GM12874 (cell line): ENCODE measurements at regions not wholly inside any gene's neighbourhood (a gene's known extent, or its start where the extent isn't known, plus 50 kb on each side); places are given as distances from the start of the nearest gene placed in this dataset.

Source experiments
- TF ChIP-seq, protein P1 (sequence below): IDR thresholded peaks from 2 replicates; pipeline ENCODE4 v1.5.1; 2011; ENCODE audit warnings: low read depth, mild to moderate bottlenecking, control low read depth, low read length, moderate library complexity; ENCODE audit not compliant: insufficient read depth

GRCh38 chr7:22587322-22587721 is 87.3 kb upstream of the STEAP1B start:
- TF ChIP-seq, protein P1, sequence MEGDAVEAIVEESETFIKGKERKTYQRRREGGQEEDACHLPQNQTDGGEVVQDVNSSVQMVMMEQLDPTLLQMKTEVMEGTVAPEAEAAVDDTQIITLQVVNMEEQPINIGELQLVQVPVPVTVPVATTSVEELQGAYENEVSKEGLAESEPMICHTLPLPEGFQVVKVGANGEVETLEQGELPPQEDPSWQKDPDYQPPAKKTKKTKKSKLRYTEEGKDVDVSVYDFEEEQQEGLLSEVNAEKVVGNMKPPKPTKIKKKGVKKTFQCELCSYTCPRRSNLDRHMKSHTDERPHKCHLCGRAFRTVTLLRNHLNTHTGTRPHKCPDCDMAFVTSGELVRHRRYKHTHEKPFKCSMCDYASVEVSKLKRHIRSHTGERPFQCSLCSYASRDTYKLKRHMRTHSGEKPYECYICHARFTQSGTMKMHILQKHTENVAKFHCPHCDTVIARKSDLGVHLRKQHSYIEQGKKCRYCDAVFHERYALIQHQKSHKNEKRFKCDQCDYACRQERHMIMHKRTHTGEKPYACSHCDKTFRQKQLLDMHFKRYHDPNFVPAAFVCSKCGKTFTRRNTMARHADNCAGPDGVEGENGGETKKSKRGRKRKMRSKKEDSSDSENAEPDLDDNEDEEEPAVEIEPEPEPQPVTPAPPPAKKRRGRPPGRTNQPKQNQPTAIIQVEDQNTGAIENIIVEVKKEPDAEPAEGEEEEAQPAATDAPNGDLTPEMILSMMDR, result no peak

- TF ChIP-seq, protein P1, result no peak
These were observed 86.8 kb upstream of the STEAP1B start for GRCh38 chr7:22586786-22587140.

GRCh38 chr7:22586101-22586785 is 86.3 kb upstream of the STEAP1B start:
- TF ChIP-seq, protein P1, result no peak

- TF ChIP-seq, protein P1, result no peak
These were observed 84.2 kb upstream of the STEAP1B start for GRCh38 chr7:22584179-22584578.

- TF ChIP-seq, protein P1, result no peak
These were observed 83.1 kb upstream of the STEAP1B start for GRCh38 chr7:22582863-22583622.

DNA sequence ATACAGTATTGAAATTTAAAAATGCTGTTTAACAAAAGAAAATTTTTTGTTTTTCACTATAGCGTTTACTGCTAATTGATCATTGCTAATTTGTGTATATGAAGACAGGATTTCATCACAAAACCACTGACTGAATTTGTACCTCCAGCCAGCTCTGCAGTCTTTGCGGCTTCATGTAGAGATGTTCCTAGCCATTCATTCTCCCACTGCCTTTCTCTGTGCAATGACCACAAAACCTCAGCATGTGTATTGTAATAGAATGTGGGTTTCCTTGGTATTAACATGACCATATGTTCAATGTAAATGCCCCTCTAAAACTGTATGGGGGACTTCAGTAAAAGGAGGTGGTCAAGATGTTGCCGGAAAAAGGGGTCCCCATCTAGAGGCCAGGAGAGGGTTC is 81.1 kb upstream of the STEAP1B start:
- TF ChIP-seq, protein P1, result no peak

DNA sequence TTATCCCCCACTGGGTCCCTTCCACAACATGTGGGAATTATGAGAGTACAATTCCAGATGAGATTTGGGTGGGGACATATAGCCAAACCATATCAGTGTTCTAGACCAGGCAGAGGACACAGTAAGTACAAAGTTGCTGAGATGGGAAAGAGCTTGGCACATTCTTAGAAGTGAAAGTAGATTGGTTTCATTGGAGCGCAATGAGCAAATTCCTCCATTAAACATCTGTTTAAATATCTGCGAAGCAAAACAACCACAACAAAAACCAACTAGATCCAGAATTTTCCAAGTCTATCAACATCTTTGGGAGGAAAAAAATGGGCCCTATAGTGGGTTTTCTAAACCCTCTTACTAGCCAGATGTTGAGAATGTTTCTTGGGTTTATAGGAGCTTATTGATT is 80.0 kb upstream of the STEAP1B start:
- TF ChIP-seq, protein P1, result no peak
